Fibroblast of the aortic adventitia (primary cell): ENCODE measurements at regions not wholly inside any gene's neighbourhood (a gene's known extent, or its start where the extent isn't known, plus 50 kb on each side); places are given as distances from the start of the nearest gene placed in this dataset.

Source experiments
- DNase-seq: peaks from one replicate; pipeline ENCODE4 v3.0.0-alpha.2; 2010; ENCODE audit warnings: low read depth
- H3K4me3 ChIP-seq: 2 replicates; pipeline ENCODE4 v1.5.1; 2011; ENCODE audit warnings: low read depth, mild to moderate bottlenecking, control low read depth, low read length, moderate library complexity
- CTCF ChIP-seq: IDR thresholded peaks from 2 replicates; pipeline ENCODE4 v1.5.1; 2011; ENCODE audit warnings: mild to moderate bottlenecking, low read length, control low read depth, inconsistent platforms; ENCODE audit not compliant: insufficient read depth

GRCh38 chr4:14716691-14717090, 285.6 kb upstream of the CPEB2 start:
- no peak for TF ChIP-seq CTCF
- H3K4me3 ChIP-seq: no peak overlapping the region
- DNase-seq: no peak

- H3K4me3 ChIP-seq: no peak overlapping the region
- no peak for TF ChIP-seq CTCF
- DNase-seq: peak; percentile 68
Observed at GRCh38 chr4:14719053-14719452, 283.2 kb upstream of the CPEB2 start.

- no peak for TF ChIP-seq CTCF
- DNase-seq: no peak
- H3K4me3 ChIP-seq: no peak overlapping the region
Observed at GRCh38 chr4:14726441-14726840, 275.8 kb upstream of the CPEB2 start.

- TF ChIP-seq CTCF: no peak
- DNase-seq: peak; percentile 57
- H3K4me3 ChIP-seq: no peak overlapping the region
Observed at GRCh38 chr4:14726877-14727361, 275.4 kb upstream of the CPEB2 start.

- DNase-seq: no peak
- no peak for TF ChIP-seq CTCF
Observed at GRCh38 chr4:14729282-14730000, 272.8 kb upstream of the CPEB2 start.

GRCh38 chr4:14742054-14742453, 260.2 kb upstream of the CPEB2 start:
- H3K4me3 ChIP-seq: no peak overlapping the region
- no peak for DNase-seq
- no peak for TF ChIP-seq CTCF

More at GRCh38 chr4:14729282-14730000, 272.8 kb upstream of the CPEB2 start:
- no peak overlapping the region for H3K4me3 ChIP-seq

- no peak for DNase-seq
- TF ChIP-seq CTCF: no peak
Observed at GRCh38 chr4:14743172-14743571, 259.1 kb upstream of the CPEB2 start.

More at GRCh38 chr4:14743172-14743571, 259.1 kb upstream of the CPEB2 start:
- no peak overlapping the region for H3K4me3 ChIP-seq
